Thymus (tissue), 11 donors: ENCODE measurements at regions not wholly inside any gene's neighbourhood (a gene's known extent, or its start where the extent isn't known, plus 50 kb on each side); places are given as distances from the start of the nearest gene placed in this dataset.

ENCODE experiments used
- DNase-seq, 9 donors: peaks; one replicate each; pipeline ENCODE4 v3.0.0-alpha.2; 2013; ENCODE audit warnings: low spot score in 9 of 9, low read depth in 6 of 9, missing footprints in 1 of 9
- H3K27ac ChIP-seq, 2 donors: one replicate each; pipeline ENCODE4 v1.5.1; 2013; ENCODE audit warnings: control low read depth in 1 of 2, low read depth in 1 of 2, low read length in 1 of 2, mild to moderate bottlenecking in 1 of 2, moderate library complexity in 1 of 2
- H3K27me3 ChIP-seq, 2 donors: one replicate each; pipeline ENCODE4 v1.5.1; 2013; ENCODE audit warnings: low read length in 1 of 2; ENCODE audit not compliant: control insufficient read depth in 2 of 2, insufficient read depth in 1 of 2
- H3K36me3 ChIP-seq, 2 donors: one replicate each; pipeline ENCODE4 v1.5.1; 2013; ENCODE audit warnings: low read length in 1 of 2, mild to moderate bottlenecking in 1 of 2, moderate library complexity in 1 of 2; ENCODE audit not compliant: control insufficient read depth in 2 of 2, insufficient read depth in 2 of 2
- H3K4me1 ChIP-seq, 2 donors: one replicate each; pipeline ENCODE4 v1.5.1; 2013; ENCODE audit warnings: low read length in 2 of 2; ENCODE audit not compliant: control insufficient read depth in 2 of 2, insufficient read depth in 2 of 2
- H3K4me3 ChIP-seq, 2 donors: one replicate each; pipeline ENCODE4 v1.5.1; 2013; ENCODE audit warnings: low read length in 2 of 2, control low read depth in 1 of 2, mild to moderate bottlenecking in 1 of 2
- H3K9me3 ChIP-seq, 2 donors: one replicate each; pipeline ENCODE4 v1.5.1; 2013; ENCODE audit warnings: low read length in 1 of 2, mild to moderate bottlenecking in 1 of 2; ENCODE audit not compliant: control insufficient read depth in 2 of 2, insufficient read depth in 1 of 2
- WGBS: extraction: QIAGEN DNeasy Blood & Tissue Kit; methylation state at CpG from one replicate; pipeline ENCODE4 v1.1.7; 2013; 5-methylcytosine and 5-hydroxymethylcytosine counted together
- donor health status: healthy.

- H3K36me3 ChIP-seq, result no peaks in the 10 kb centered on the region
- no peak for DNase-seq
- no peak overlapping the region for H3K4me3 ChIP-seq
- H3K27ac ChIP-seq, result no peak overlapping the region
- 36% methylated on average over 1 of the region's 1 CpG for WGBS
- no peaks in the 10 kb centered on the region for H3K27me3 ChIP-seq
- no peaks in the 10 kb centered on the region for H3K9me3 ChIP-seq
- H3K4me1 ChIP-seq, result no peaks in the 10 kb centered on the region
Observed at GRCh38 chr2:22694856-22695255, 690.1 kb upstream of the KLHL29 start.

- Histone ChIP-seq H3K4me3 (no peak overlapping the region), H3K9me3 (no peaks in the 10 kb centered on the region), H3K27me3 (no peaks in the 10 kb centered on the region), H3K4me1 (no peaks in the 10 kb centered on the region), H3K27ac (no peak overlapping the region), H3K36me3 (no peaks in the 10 kb centered on the region)
- 91% methylated on average over 4 of the region's 4 CpGs for WGBS
- no peak for DNase-seq
Observed at GRCh38 chr2:22697054-22697788, 687.8 kb upstream of the KLHL29 start.

- no peaks in the 10 kb centered on the region for H3K4me1 ChIP-seq
- no peak overlapping the region for H3K4me3 ChIP-seq
- H3K27me3 ChIP-seq, result no peaks in the 10 kb centered on the region
- no peak overlapping the region for H3K27ac ChIP-seq
- WGBS, result 91% methylated on average over 2 of the region's 2 CpGs
- H3K9me3 ChIP-seq, result no peaks in the 10 kb centered on the region
- no peaks in the 10 kb centered on the region for H3K36me3 ChIP-seq
- DNase-seq, result no peak
Observed at GRCh38 chr2:22701561-22702160, 683.3 kb upstream of the KLHL29 start.

- Histone ChIP-seq H3K9me3 (no peaks in the 10 kb centered on the region), H3K27me3 (no peaks in the 10 kb centered on the region), H3K27ac (no peak overlapping the region), H3K4me1 (no peaks in the 10 kb centered on the region), H3K4me3 (no peak overlapping the region), H3K36me3 (no peaks in the 10 kb centered on the region)
- no peak for DNase-seq
- WGBS, result 95% methylated on average over 1 of the region's 1 CpG
Observed at GRCh38 chr2:22703286-22703920, 681.6 kb upstream of the KLHL29 start.

- no peak for DNase-seq
- Histone ChIP-seq H3K36me3 (no peaks in the 10 kb centered on the region), H3K27me3 (no peaks in the 10 kb centered on the region), H3K9me3 (peaks cover 0 to 13% of the 10 kb centered on the region in 2 donors), H3K27ac (no peak overlapping the region), H3K4me1 (no peaks in the 10 kb centered on the region), H3K4me3 (no peak overlapping the region)
Observed at GRCh38 chr2:22719396-22719795, 665.6 kb upstream of the KLHL29 start.

- no peak for DNase-seq
- H3K4me1 ChIP-seq, result no peaks in the 10 kb centered on the region
- H3K9me3 ChIP-seq, result no peaks in the 10 kb centered on the region
- no peaks in the 10 kb centered on the region for H3K36me3 ChIP-seq
- H3K4me3 ChIP-seq, result no peak overlapping the region
- 80% methylated on average over 5 of the region's 5 CpGs for WGBS
- H3K27me3 ChIP-seq, result no peaks in the 10 kb centered on the region
- H3K27ac ChIP-seq, result no peak overlapping the region
Observed at GRCh38 chr2:22729466-22729865, 655.5 kb upstream of the KLHL29 start.

- H3K4me3 ChIP-seq, result no peak overlapping the region
- no peaks in the 10 kb centered on the region for H3K36me3 ChIP-seq
- H3K4me1 ChIP-seq, result no peaks in the 10 kb centered on the region
- H3K27ac ChIP-seq, result no peak overlapping the region
- no peak for DNase-seq
- H3K27me3 ChIP-seq, result no peaks in the 10 kb centered on the region
- H3K9me3 ChIP-seq, result no peaks in the 10 kb centered on the region
- WGBS, result 98% methylated on average over 1 of the region's 1 CpG
Observed at GRCh38 chr2:22734373-22735045, 650.5 kb upstream of the KLHL29 start.

GRCh38 chr2:22737144-22737543, 647.8 kb upstream of the KLHL29 start:
- Histone ChIP-seq H3K27me3 (no peaks in the 10 kb centered on the region), H3K4me1 (no peaks in the 10 kb centered on the region), H3K4me3 (no peak overlapping the region), H3K36me3 (no peaks in the 10 kb centered on the region), H3K9me3 (no peaks in the 10 kb centered on the region), H3K27ac (no peak overlapping the region)
- no peak for DNase-seq
- WGBS, result 80% methylated on average over 3 of the region's 3 CpGs

GRCh38 chr2:22741216-22741615, 643.8 kb upstream of the KLHL29 start:
- no peak overlapping the region for H3K4me3 ChIP-seq
- H3K4me1 ChIP-seq, result no peaks in the 10 kb centered on the region
- WGBS, result 40% methylated on average over 3 of the region's 3 CpGs
- H3K9me3 ChIP-seq, result no peaks in the 10 kb centered on the region
- no peak for DNase-seq
- H3K27me3 ChIP-seq, result no peaks in the 10 kb centered on the region
- no peaks in the 10 kb centered on the region for H3K36me3 ChIP-seq
- no peak overlapping the region for H3K27ac ChIP-seq
